ENCODE measurements at regions not wholly inside any gene's neighbourhood (a gene's known extent, or its start where the extent isn't known, plus 50 kb on each side); places are given as distances from the start of the nearest gene placed in this dataset.

DNA sequence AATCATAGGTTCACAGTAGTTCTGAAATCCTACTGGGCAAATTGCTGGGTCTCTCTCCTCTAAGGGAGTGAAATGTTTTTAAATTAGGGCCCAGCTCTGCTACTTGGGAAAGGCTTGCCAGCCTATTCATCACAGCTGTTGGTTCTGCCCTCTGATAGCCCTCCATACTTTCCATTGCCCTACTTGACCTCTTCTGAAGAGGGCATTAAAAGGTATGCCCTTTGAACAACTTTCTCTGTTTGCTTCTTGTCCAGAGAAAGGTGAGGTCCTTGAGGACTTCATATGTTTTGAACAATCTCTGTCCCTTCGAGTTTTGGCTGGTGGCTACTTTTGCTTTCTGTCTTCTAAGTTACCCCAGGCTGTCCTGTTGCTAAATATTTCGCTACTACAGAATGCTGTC lies 62.3 kb upstream of the JAK2 start:
- TF ChIP-seq, protein P1, sequence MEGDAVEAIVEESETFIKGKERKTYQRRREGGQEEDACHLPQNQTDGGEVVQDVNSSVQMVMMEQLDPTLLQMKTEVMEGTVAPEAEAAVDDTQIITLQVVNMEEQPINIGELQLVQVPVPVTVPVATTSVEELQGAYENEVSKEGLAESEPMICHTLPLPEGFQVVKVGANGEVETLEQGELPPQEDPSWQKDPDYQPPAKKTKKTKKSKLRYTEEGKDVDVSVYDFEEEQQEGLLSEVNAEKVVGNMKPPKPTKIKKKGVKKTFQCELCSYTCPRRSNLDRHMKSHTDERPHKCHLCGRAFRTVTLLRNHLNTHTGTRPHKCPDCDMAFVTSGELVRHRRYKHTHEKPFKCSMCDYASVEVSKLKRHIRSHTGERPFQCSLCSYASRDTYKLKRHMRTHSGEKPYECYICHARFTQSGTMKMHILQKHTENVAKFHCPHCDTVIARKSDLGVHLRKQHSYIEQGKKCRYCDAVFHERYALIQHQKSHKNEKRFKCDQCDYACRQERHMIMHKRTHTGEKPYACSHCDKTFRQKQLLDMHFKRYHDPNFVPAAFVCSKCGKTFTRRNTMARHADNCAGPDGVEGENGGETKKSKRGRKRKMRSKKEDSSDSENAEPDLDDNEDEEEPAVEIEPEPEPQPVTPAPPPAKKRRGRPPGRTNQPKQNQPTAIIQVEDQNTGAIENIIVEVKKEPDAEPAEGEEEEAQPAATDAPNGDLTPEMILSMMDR (conservative IDR thresholded peaks at IDR 0.05; ENCODE audit: low read depth in 2 of 2) = no peak
- TF ChIP-seq POLR2AphosphoS5 (IDR thresholded peaks at IDR 0.05; ENCODE audit: low read depth) = no peak
- no peak for TF ChIP-seq EZH2 (IDR thresholded peaks at IDR 0.05; ENCODE audit: low read depth, unreplicated experiment)
- TF ChIP-seq, protein P2, sequence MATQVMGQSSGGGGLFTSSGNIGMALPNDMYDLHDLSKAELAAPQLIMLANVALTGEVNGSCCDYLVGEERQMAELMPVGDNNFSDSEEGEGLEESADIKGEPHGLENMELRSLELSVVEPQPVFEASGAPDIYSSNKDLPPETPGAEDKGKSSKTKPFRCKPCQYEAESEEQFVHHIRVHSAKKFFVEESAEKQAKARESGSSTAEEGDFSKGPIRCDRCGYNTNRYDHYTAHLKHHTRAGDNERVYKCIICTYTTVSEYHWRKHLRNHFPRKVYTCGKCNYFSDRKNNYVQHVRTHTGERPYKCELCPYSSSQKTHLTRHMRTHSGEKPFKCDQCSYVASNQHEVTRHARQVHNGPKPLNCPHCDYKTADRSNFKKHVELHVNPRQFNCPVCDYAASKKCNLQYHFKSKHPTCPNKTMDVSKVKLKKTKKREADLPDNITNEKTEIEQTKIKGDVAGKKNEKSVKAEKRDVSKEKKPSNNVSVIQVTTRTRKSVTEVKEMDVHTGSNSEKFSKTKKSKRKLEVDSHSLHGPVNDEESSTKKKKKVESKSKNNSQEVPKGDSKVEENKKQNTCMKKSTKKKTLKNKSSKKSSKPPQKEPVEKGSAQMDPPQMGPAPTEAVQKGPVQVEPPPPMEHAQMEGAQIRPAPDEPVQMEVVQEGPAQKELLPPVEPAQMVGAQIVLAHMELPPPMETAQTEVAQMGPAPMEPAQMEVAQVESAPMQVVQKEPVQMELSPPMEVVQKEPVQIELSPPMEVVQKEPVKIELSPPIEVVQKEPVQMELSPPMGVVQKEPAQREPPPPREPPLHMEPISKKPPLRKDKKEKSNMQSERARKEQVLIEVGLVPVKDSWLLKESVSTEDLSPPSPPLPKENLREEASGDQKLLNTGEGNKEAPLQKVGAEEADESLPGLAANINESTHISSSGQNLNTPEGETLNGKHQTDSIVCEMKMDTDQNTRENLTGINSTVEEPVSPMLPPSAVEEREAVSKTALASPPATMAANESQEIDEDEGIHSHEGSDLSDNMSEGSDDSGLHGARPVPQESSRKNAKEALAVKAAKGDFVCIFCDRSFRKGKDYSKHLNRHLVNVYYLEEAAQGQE (IDR thresholded peaks at IDR 0.05; ENCODE audit: unreplicated experiment) = no peak
- TF ChIP-seq, protein P3, sequence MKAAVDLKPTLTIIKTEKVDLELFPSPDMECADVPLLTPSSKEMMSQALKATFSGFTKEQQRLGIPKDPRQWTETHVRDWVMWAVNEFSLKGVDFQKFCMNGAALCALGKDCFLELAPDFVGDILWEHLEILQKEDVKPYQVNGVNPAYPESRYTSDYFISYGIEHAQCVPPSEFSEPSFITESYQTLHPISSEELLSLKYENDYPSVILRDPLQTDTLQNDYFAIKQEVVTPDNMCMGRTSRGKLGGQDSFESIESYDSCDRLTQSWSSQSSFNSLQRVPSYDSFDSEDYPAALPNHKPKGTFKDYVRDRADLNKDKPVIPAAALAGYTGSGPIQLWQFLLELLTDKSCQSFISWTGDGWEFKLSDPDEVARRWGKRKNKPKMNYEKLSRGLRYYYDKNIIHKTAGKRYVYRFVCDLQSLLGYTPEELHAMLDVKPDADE (IDR thresholded peaks at IDR 0.05) = no peak

All from GM23338 (cell line).